Adrenal gland (tissue), 5 donors: ENCODE measurements at regions not wholly inside any gene's neighbourhood (a gene's known extent, or its start where the extent isn't known, plus 50 kb on each side); places are given as distances from the start of the nearest gene placed in this dataset.

Experiments used
- CTCF ChIP-seq, 6 experiments: fragments of 450-650 bp in 4 of 6; fragments of 200-600 bp in 2 of 6; sonication (generic) in 1 of 6; IDR thresholded peaks; 1 replicate in 5 of 6; 2 replicates in 1 of 6; pipeline versions ENCODE4 v1.5.1 to v1.8.0; 2016 to 2021; ENCODE audit warnings: antibody characterized with exemption in 6 of 6, mild to moderate bottlenecking in 2 of 6, moderate library complexity in 1 of 6
- POLR2A ChIP-seq, 2 donors: fragments of 450-650 bp; IDR thresholded peaks; one replicate each; pipeline ENCODE4 v1.6.1; 2017; ENCODE audit warnings: antibody characterized with exemption in 2 of 2, mild to moderate bottlenecking in 2 of 2, moderate library complexity in 1 of 2
- donor health status: DM: no; HTN: no; CAD: no.

DNA sequence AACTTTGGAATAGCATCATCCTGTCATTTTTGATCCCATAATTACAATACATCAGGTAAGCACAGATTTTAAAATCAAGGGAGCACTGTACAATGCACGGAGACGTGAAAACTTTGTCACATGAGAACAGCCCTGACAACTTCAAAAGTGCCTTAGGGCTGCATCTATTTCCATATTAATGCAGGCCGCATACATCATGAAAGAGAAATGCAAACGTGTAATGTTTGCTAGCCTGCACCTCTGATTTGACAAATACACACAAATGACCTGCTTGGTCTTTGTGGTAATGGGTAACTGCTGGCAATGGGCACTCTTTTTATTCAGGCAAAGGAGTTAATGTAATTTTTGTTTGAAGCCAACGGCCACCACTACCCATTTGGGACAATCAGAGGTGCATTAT lies 202.0 kb upstream of the EPHA4 start:
- TF ChIP-seq CTCF (IDR thresholded peaks at IDR 0.05), result no peak
- no peak for TF ChIP-seq POLR2A (IDR thresholded peaks at IDR 0.05)
